ENCODE measurements at regions not wholly inside any gene's neighbourhood (a gene's known extent, or its start where the extent isn't known, plus 50 kb on each side); places are given as distances from the start of the nearest gene placed in this dataset.
"Not testable (repeated sequence)": the region's sequence is repeated elsewhere in the genome, so short reads cannot be mapped to it uniquely, and the experiment has no call there.

GRCh38 chr21:19076031-19076430 is 672.4 kb upstream of the TMPRSS15 start:
- no peak overlapping the region for H3K27ac ChIP-seq
- H3K4me1 ChIP-seq, result no peaks in the 10 kb centered on the region
- no peaks in the 10 kb centered on the region for H3K36me3 ChIP-seq
- TF ChIP-seq CTCF (IDR thresholded peaks at IDR 0.05), result no peak
- no peak for DNase-seq
- H3K27me3 ChIP-seq, result no peaks in the 10 kb centered on the region
- no peak for ATAC-seq
- H3K4me3 ChIP-seq, result no peak overlapping the region
- H3K9me3 ChIP-seq, result peaks cover 4% of the 10 kb centered on the region
- intact Hi-C loops (cut with DNase I), result no loop called here

- H3K4me1 ChIP-seq, result no peaks in the 10 kb centered on the region
- no peak overlapping the region for H3K4me3 ChIP-seq
- no peak for TF ChIP-seq CTCF (IDR thresholded peaks at IDR 0.05)
- no peaks in the 10 kb centered on the region for H3K36me3 ChIP-seq
- DNase-seq (no peak), ATAC-seq (no peak)
- no peaks in the 10 kb centered on the region for H3K9me3 ChIP-seq
- no peak overlapping the region for H3K27ac ChIP-seq
- intact Hi-C loops (cut with DNase I), result no loop called here
- no peaks in the 10 kb centered on the region for H3K27me3 ChIP-seq
Measured at GRCh38 chr21:19109694-19110093, 706.1 kb upstream of the TMPRSS15 start.

GRCh38 chr21:19119259-19119658 is 715.7 kb upstream of the TMPRSS15 start:
- H3K4me3 ChIP-seq; DNase-seq; H3K4me1 ChIP-seq; ATAC-seq; intact Hi-C loops (cut with DNase I); H3K27me3 ChIP-seq; H3K36me3 ChIP-seq; H3K9me3 ChIP-seq; H3K27ac ChIP-seq: not testable (repeated sequence)

GRCh38 chr21:19120591-19120990 is 717.0 kb upstream of the TMPRSS15 start:
- ATAC-seq (no peak), DNase-seq (no peak)

GRCh38 chr21:19122356-19122755 is 718.8 kb upstream of the TMPRSS15 start:
- Histone ChIP-seq H3K4me3 (no peak overlapping the region), H3K27ac (no peak overlapping the region), H3K9me3 (no peaks in the 10 kb centered on the region), H3K36me3 (no peaks in the 10 kb centered on the region), H3K4me1 (no peaks in the 10 kb centered on the region), H3K27me3 (no peaks in the 10 kb centered on the region)
- ATAC-seq (no peak), DNase-seq (no peak)
- TF ChIP-seq CTCF (IDR thresholded peaks at IDR 0.05), result no peak
- intact Hi-C loops (cut with DNase I), result no loop called here

More at GRCh38 chr21:19120591-19120990, 717.0 kb upstream of the TMPRSS15 start:
- Histone ChIP-seq H3K4me1 (no peaks in the 10 kb centered on the region), H3K27ac (no peak overlapping the region), H3K36me3 (no peaks in the 10 kb centered on the region), H3K9me3 (no peaks in the 10 kb centered on the region), H3K4me3 (no peak overlapping the region), H3K27me3 (no peaks in the 10 kb centered on the region)
- TF ChIP-seq CTCF (IDR thresholded peaks at IDR 0.05), result no peak
- intact Hi-C loops (cut with DNase I), result no loop called here

DNA sequence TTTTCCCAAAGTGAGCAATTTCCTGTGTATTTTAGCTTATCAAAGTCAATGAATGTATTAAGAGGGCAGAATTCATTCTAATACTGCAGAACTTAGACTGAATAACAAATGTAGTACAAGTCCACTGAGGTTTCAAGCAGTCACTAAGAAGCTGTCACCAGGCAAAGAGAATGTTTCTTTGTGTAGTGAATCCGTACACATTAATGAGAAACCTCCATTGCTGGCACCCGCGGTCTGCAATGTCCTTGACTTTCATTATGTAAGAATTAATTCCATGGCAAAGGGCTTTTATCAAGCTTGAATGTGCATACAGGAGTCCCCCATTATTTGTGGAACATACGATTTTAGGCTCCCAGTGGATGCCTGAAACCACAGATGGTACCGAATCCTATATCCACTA is 719.5 kb upstream of the TMPRSS15 start:
- intact Hi-C loops (cut with DNase I), result no loop called here
- DNase-seq, result no peak
- no peaks in the 10 kb centered on the region for H3K27me3 ChIP-seq
- no peaks in the 10 kb centered on the region for H3K4me1 ChIP-seq
- no peaks in the 10 kb centered on the region for H3K36me3 ChIP-seq
- H3K4me3 ChIP-seq, result no peak overlapping the region
- TF ChIP-seq CTCF (IDR thresholded peaks at IDR 0.05), result no peak
- H3K27ac ChIP-seq, result no peak overlapping the region
- ATAC-seq, result no peak
- no peaks in the 10 kb centered on the region for H3K9me3 ChIP-seq
